Upper lobe of left lung (tissue), 6 donors: ENCODE measurements at regions not wholly inside any gene's neighbourhood (a gene's known extent, or its start where the extent isn't known, plus 50 kb on each side); places are given as distances from the start of the nearest gene placed in this dataset.

Source experiments
- ATAC-seq, 2 donors: fragments of 200-7000 bp; cut with Tn5 transposase; one replicate each; pipeline ENCODE4 v1.9.1; 2022; ENCODE audit warnings: mild to moderate bottlenecking in 2 of 2, moderate library complexity in 2 of 2; ENCODE audit not compliant: low FRiP score in 2 of 2
- DNase-seq, 2 donors: peaks; one replicate each; pipeline ENCODE4 v3.0.0-alpha.2; 2019 to 2020
- H3K27ac ChIP-seq, 4 donors: fragments of 200-600 bp; sonication (generic); one replicate each; pipeline ENCODE4 v1.5.1; 2016 to 2019
- H3K27me3 ChIP-seq, 4 donors: fragments of 200-600 bp; sonication (generic); one replicate each; pipeline ENCODE4 v1.5.1; 2017 to 2019
- H3K36me3 ChIP-seq, 4 donors: fragments of 200-600 bp; sonication (generic); one replicate each; pipeline ENCODE4 v1.5.1; 2016 to 2019
- H3K4me1 ChIP-seq, 4 donors: fragments of 200-600 bp; sonication (generic); one replicate each; pipeline ENCODE4 v1.5.1; 2018 to 2019
- H3K4me3 ChIP-seq, 4 donors: fragments of 200-600 bp; sonication (generic); one replicate each; pipeline ENCODE4 v1.5.1; 2017 to 2019; ENCODE audit warnings: mild to moderate bottlenecking in 2 of 4, moderate library complexity in 1 of 4
- H3K9me3 ChIP-seq, 4 donors: fragments of 200-600 bp; sonication (generic); one replicate each; pipeline ENCODE4 v1.5.1; 2018 to 2019
- CTCF ChIP-seq, 6 experiments: fragments of 450-650 bp in 4 of 6; fragments of 200-600 bp in 2 of 6; sonication (generic) in 2 of 6; IDR thresholded peaks; one replicate each; pipeline ENCODE4 v1.5.1; 2016 to 2019; ENCODE audit warnings: antibody characterized with exemption in 6 of 6
- EP300 ChIP-seq, 4 donors: sonication (generic); formaldehyde crosslinking; IDR thresholded peaks; one replicate each; pipeline ENCODE4 v1.5.1; 2017; ENCODE audit warnings: antibody characterized with exemption in 4 of 4, control low read depth in 2 of 4
- POLR2A ChIP-seq, 4 donors: fragments of 450-650 bp; IDR thresholded peaks; one replicate each; pipeline ENCODE4 v1.5.1; 2016 to 2017; ENCODE audit warnings: antibody characterized with exemption in 4 of 4, mild to moderate bottlenecking in 2 of 4
- POLR2AphosphoS5 ChIP-seq, 2 donors: sonication (generic); formaldehyde crosslinking; IDR thresholded peaks; one replicate each; pipeline ENCODE4 v1.5.1; 2017; ENCODE audit warnings: antibody characterized with exemption in 2 of 2
- WGBS, 2 donors: methylation state at CpG; one replicate each; pipeline ENCODE4 v1.1.5; 2017 to 2018; 5-methylcytosine and 5-hydroxymethylcytosine counted together
- donor health status: DM: no; HTN: no; CAD: no; lungs with moderate emphysema.
- donor health status: DM: no; HTN: yes; CAD: no; lungs with severe emphysema.

GRCh38 chr4:64516176-64516575, 106.9 kb upstream of the TECRL start:
- Histone ChIP-seq H3K27ac (no peak overlapping the region), H3K9me3 (no peaks in the 10 kb centered on the region), H3K4me1 (no peaks in the 10 kb centered on the region), H3K27me3 (no peaks in the 10 kb centered on the region), H3K4me3 (no peak overlapping the region), H3K36me3 (no peaks in the 10 kb centered on the region)
- 59 to 68% methylated on average over 1 of the region's 1 CpG for WGBS, 2 donors
- DNase-seq (no peak), ATAC-seq (no peak)
- TF ChIP-seq EP300 (IDR thresholded peaks at IDR 0.05): no peak
- TF ChIP-seq POLR2AphosphoS5 (IDR thresholded peaks at IDR 0.05): no peak

DNA sequence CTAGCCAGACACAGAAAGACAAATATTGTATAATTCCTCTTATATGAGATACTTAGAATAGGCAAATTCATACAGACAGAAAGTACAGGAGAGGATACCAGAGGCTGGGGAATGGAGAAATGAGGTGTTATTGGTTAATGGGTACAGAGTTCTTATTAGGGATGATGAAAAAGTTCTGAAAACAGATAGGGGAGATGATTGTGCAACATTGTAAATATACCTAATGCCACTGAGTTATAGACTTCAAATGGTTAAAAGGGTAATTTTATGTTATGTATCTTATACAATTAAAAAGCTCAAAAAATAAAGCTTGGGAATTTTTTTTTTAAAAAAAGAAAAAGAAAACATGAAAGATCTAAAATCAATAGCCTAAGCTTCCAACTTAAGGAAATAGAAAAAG, 98.8 kb upstream of the TECRL start:
- DNase-seq (no peak), ATAC-seq (no peak)
- Histone ChIP-seq H3K27ac (no peak overlapping the region), H3K4me1 (no peaks in the 10 kb centered on the region), H3K9me3 (no peaks in the 10 kb centered on the region), H3K36me3 (no peaks in the 10 kb centered on the region), H3K27me3 (no peaks in the 10 kb centered on the region), H3K4me3 (no peak overlapping the region)
- TF ChIP-seq CTCF (IDR thresholded peaks at IDR 0.05) (no peak), POLR2AphosphoS5 (IDR thresholded peaks at IDR 0.05) (no peak), EP300 (IDR thresholded peaks at IDR 0.05) (no peak), POLR2A (IDR thresholded peaks at IDR 0.05) (no peak)

GRCh38 chr4:64503945-64504675, 94.9 kb upstream of the TECRL start:
- H3K27me3 ChIP-seq: no peaks in the 10 kb centered on the region
- no peak overlapping the region for H3K4me3 ChIP-seq
- ATAC-seq: no peak
- WGBS, 2 donors: 34 to 41% methylated on average over 3 of the region's 3 CpGs
- TF ChIP-seq CTCF (IDR thresholded peaks at IDR 0.05) (no peak), POLR2A (IDR thresholded peaks at IDR 0.05) (no peak), POLR2AphosphoS5 (IDR thresholded peaks at IDR 0.05) (no peak), EP300 (IDR thresholded peaks at IDR 0.05) (no peak)
- H3K36me3 ChIP-seq: no peaks in the 10 kb centered on the region
- H3K9me3 ChIP-seq: no peaks in the 10 kb centered on the region
- DNase-seq: no peak
- H3K27ac ChIP-seq: no peak overlapping the region
- H3K4me1 ChIP-seq: no peaks in the 10 kb centered on the region

- no peak overlapping the region for H3K4me3 ChIP-seq
- H3K9me3 ChIP-seq: no peaks in the 10 kb centered on the region
- ATAC-seq (no peak), DNase-seq (no peak)
- WGBS, 2 donors: 50 to 56% methylated on average over 2 of the region's 2 CpGs
- no peak overlapping the region for H3K27ac ChIP-seq
- no peaks in the 10 kb centered on the region for H3K36me3 ChIP-seq
- H3K4me1 ChIP-seq: no peaks in the 10 kb centered on the region
- TF ChIP-seq POLR2AphosphoS5 (IDR thresholded peaks at IDR 0.05): no peak
- no peak for TF ChIP-seq POLR2A (IDR thresholded peaks at IDR 0.05)
- no peak for TF ChIP-seq EP300 (IDR thresholded peaks at IDR 0.05)
- no peaks in the 10 kb centered on the region for H3K27me3 ChIP-seq
Observed at GRCh38 chr4:64503416-64503815, 94.2 kb upstream of the TECRL start.

DNA sequence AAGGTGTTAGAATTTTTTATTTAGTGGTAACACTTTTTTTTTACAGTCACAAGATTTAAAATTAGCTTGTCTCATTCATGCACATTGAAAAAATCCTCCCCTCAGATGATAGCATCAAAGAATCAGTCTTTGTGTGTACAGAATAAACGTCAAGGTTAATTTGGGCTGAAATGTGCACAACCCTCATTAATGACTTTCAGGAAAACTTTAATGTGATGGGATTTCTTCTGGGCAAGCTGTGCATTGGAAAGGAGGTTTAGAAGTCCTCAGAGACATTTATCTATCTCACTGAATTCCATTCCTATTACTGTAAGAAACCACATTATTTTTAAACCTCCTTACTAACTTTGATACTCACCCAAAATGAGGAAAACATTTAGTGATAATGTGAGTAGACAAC, 88.2 kb upstream of the TECRL start:
- H3K4me3 ChIP-seq: no peak overlapping the region
- no peaks in the 10 kb centered on the region for H3K9me3 ChIP-seq
- no peak for TF ChIP-seq POLR2A (IDR thresholded peaks at IDR 0.05)
- no peak for TF ChIP-seq EP300 (IDR thresholded peaks at IDR 0.05)
- TF ChIP-seq POLR2AphosphoS5 (IDR thresholded peaks at IDR 0.05): no peak
- no peak for TF ChIP-seq CTCF (IDR thresholded peaks at IDR 0.05)
- H3K4me1 ChIP-seq: no peaks in the 10 kb centered on the region
- no peak overlapping the region for H3K27ac ChIP-seq
- H3K36me3 ChIP-seq: no peaks in the 10 kb centered on the region
- no peak for DNase-seq
- H3K27me3 ChIP-seq: no peaks in the 10 kb centered on the region
- WGBS, 2 donors: 21 to 39% methylated on average over 1 of the region's 1 CpG
- no peak for ATAC-seq

GRCh38 chr4:64495946-64496345, 86.7 kb upstream of the TECRL start:
- DNase-seq: no peak
- 80 to 90% methylated on average over 1 of the region's 1 CpG for WGBS, 2 donors
- no peak for ATAC-seq
- Histone ChIP-seq H3K9me3 (no peaks in the 10 kb centered on the region), H3K4me1 (no peaks in the 10 kb centered on the region), H3K27me3 (no peaks in the 10 kb centered on the region), H3K36me3 (no peaks in the 10 kb centered on the region), H3K4me3 (no peak overlapping the region), H3K27ac (no peak overlapping the region)
- TF ChIP-seq POLR2AphosphoS5 (IDR thresholded peaks at IDR 0.05): no peak
- no peak for TF ChIP-seq EP300 (IDR thresholded peaks at IDR 0.05)
- no peak for TF ChIP-seq CTCF (IDR thresholded peaks at IDR 0.05)
- no peak for TF ChIP-seq POLR2A (IDR thresholded peaks at IDR 0.05)
